Endodermal cell (in vitro differentiated cells): ENCODE measurements at regions not wholly inside any gene's neighbourhood (a gene's known extent, or its start where the extent isn't known, plus 50 kb on each side); places are given as distances from the start of the nearest gene placed in this dataset.

ENCODE experiments used
- DNase-seq: peaks from one replicate; pipeline ENCODE4 v3.0.0-alpha.2; 2017
- H3K27ac ChIP-seq: 2 replicates; pipeline ENCODE4 v1.5.1; 2013; ENCODE audit warnings: mild to moderate bottlenecking, low read depth, low read length, moderate library complexity
- H3K27me3 ChIP-seq: 2 replicates; pipeline ENCODE4 v1.6.1; 2013; ENCODE audit warnings: mild to moderate bottlenecking, low read length, moderate library complexity; ENCODE audit not compliant: insufficient read depth, control insufficient read depth, poor library complexity, severe bottlenecking
- H3K36me3 ChIP-seq: 2 replicates; pipeline ENCODE4 v1.7.0; 2013; ENCODE audit warnings: mild to moderate bottlenecking, low read length, moderate library complexity; ENCODE audit not compliant: control insufficient read depth, insufficient read depth
- H3K4me1 ChIP-seq: one replicate; pipeline ENCODE4 v1.7.0; 2013; ENCODE audit warnings: low read length; ENCODE audit not compliant: control insufficient read depth, insufficient read depth
- H3K4me3 ChIP-seq: 2 replicates; pipeline ENCODE4 v1.5.1; 2013; ENCODE audit warnings: mild to moderate bottlenecking, low read length, moderate library complexity
- H3K9ac ChIP-seq: 2 replicates; pipeline ENCODE4 v1.6.1; 2013; ENCODE audit warnings: mild to moderate bottlenecking, low read length, moderate library complexity; ENCODE audit not compliant: poor library complexity, severe bottlenecking; ENCODE audit errors: extremely low read depth
- H3K9me3 ChIP-seq: 2 replicates; pipeline ENCODE4 v1.6.1; 2013; ENCODE audit warnings: mild to moderate bottlenecking, low read length, moderate library complexity; ENCODE audit not compliant: control insufficient read depth
- H3K27ac Mint-ChIP-seq: 2 replicates; pipeline ENCODE4 v1.8.0; 2020; ENCODE audit warnings: mixed read lengths
- H3K27me3 Mint-ChIP-seq: 2 replicates; pipeline ENCODE4 v1.8.0; 2021; ENCODE audit warnings: mild to moderate bottlenecking, mixed read lengths; ENCODE audit not compliant: insufficient read depth
- H3K36me3 Mint-ChIP-seq: 2 replicates; pipeline ENCODE4 v1.8.0; 2020; ENCODE audit warnings: low read depth, mixed read lengths
- H3K4me1 Mint-ChIP-seq: 2 replicates; pipeline ENCODE4 v1.8.0; 2020; ENCODE audit warnings: mixed read lengths
- H3K4me3 Mint-ChIP-seq: 2 replicates; pipeline ENCODE4 v1.8.0; 2020; ENCODE audit warnings: mild to moderate bottlenecking, moderate library complexity, mixed read lengths
- H3K9me3 Mint-ChIP-seq: 2 replicates; pipeline ENCODE4 v1.8.0; 2020; ENCODE audit warnings: mild to moderate bottlenecking, mixed read lengths
- CTCF ChIP-seq: fragments of 200-600 bp; sonication (generic); conservative IDR thresholded peaks from 2 replicates; pipeline ENCODE4 v1.5.0; 2021; ENCODE audit warnings: antibody characterized with exemption, mild to moderate bottlenecking
- WGBS, 2 experiments: methylation state at CpG; one replicate each; pipeline versions ENCODE4 v1.1.5 to v1.1.7; 2013; ENCODE audit warnings: missing lambda C conversion rate in 2 of 2, mixed read lengths in 1 of 2; ENCODE audit not compliant: insufficient coverage in 1 of 2, insufficient read length in 1 of 2; 5-methylcytosine and 5-hydroxymethylcytosine counted together

GRCh38 chr2:226151157-226151556 is 648.5 kb downstream of the IRS1 start:
- no peaks in the 10 kb centered on the region for H3K36me3 Mint-ChIP-seq
- H3K27me3 Mint-ChIP-seq: no peaks in the 10 kb centered on the region
- TF ChIP-seq CTCF: no peak
- no peak overlapping the region for H3K4me3 Mint-ChIP-seq
- Histone ChIP-seq H3K4me1 (peaks cover 10% of the 10 kb centered on the region), H3K9me3 (no peaks in the 10 kb centered on the region), H3K4me3 (no peak overlapping the region), H3K27me3 (no peaks in the 10 kb centered on the region), H3K27ac (peak overlapping the region; percentile 32), H3K9ac (no peak overlapping the region), H3K36me3 (no peaks in the 10 kb centered on the region)
- 25 to 57% methylated on average over 1 of the region's 1 CpG for WGBS, 2 experiments
- no peaks in the 10 kb centered on the region for H3K9me3 Mint-ChIP-seq
- DNase-seq: no peak
- H3K4me1 Mint-ChIP-seq: peaks cover 25% of the 10 kb centered on the region
- H3K27ac Mint-ChIP-seq: no peak overlapping the region

GRCh38 chr2:226143091-226143490 is 656.5 kb downstream of the IRS1 start:
- H3K27ac Mint-ChIP-seq: no peak overlapping the region
- H3K9me3 Mint-ChIP-seq: no peaks in the 10 kb centered on the region
- no peaks in the 10 kb centered on the region for H3K36me3 Mint-ChIP-seq
- DNase-seq: no peak
- Histone ChIP-seq H3K27ac (no peak overlapping the region), H3K27me3 (no peaks in the 10 kb centered on the region), H3K36me3 (no peaks in the 10 kb centered on the region), H3K4me1 (no peaks in the 10 kb centered on the region), H3K4me3 (no peak overlapping the region), H3K9ac (no peak overlapping the region), H3K9me3 (no peaks in the 10 kb centered on the region)
- WGBS, 2 experiments: 94% methylated on average over 2 of the region's 2 CpGs; no CpG with 5 or more reads in 1 of the 2 experiments
- no peak for TF ChIP-seq CTCF
- H3K4me3 Mint-ChIP-seq: no peak overlapping the region
- no peaks in the 10 kb centered on the region for H3K27me3 Mint-ChIP-seq
- H3K4me1 Mint-ChIP-seq: peaks cover 4% of the 10 kb centered on the region

- Histone ChIP-seq H3K9ac (no peak overlapping the region), H3K36me3 (no peaks in the 10 kb centered on the region), H3K4me1 (no peaks in the 10 kb centered on the region), H3K27ac (no peak overlapping the region), H3K9me3 (no peaks in the 10 kb centered on the region), H3K4me3 (no peak overlapping the region), H3K27me3 (no peaks in the 10 kb centered on the region)
- Mint-ChIP-seq H3K27ac (no peak overlapping the region), H3K4me1 (peaks cover 5% of the 10 kb centered on the region), H3K4me3 (no peak overlapping the region), H3K36me3 (no peaks in the 10 kb centered on the region), H3K9me3 (no peaks in the 10 kb centered on the region), H3K27me3 (no peaks in the 10 kb centered on the region)
- DNase-seq: no peak
- TF ChIP-seq CTCF: no peak
- WGBS, 2 experiments: 96 to 100% methylated on average over 1 of the region's 1 CpG
These were observed 657.2 kb downstream of the IRS1 start for GRCh38 chr2:226142463-226142862.
